A204.1 (cell line): ENCODE measurements at regions not wholly inside any gene's neighbourhood (a gene's known extent, or its start where the extent isn't known, plus 50 kb on each side); places are given as distances from the start of the nearest gene placed in this dataset.
"Not testable (repeated sequence)": the region's sequence is repeated elsewhere in the genome, so short reads cannot be mapped to it uniquely, and the experiment has no call there.

Experiments used
- FAIRE-seq: peaks from 2 replicates; lab custom pipeline; 2012; peaks lifted over from hg19 to GRCh38; lab: Jason Lieb, UNC

GRCh38 chr5:124021066-124021641 is 509.2 kb downstream of the CSNK1G3 start:
- FAIRE-seq, result no peak

- not testable (repeated sequence) for FAIRE-seq
Observed at GRCh38 chr5:124017321-124017720, 505.3 kb downstream of the CSNK1G3 start.

GRCh38 chr5:124007675-124008398 is 495.9 kb downstream of the CSNK1G3 start:
- no peak for FAIRE-seq

- no peak for FAIRE-seq
Observed at GRCh38 chr5:124001036-124001615, 489.1 kb downstream of the CSNK1G3 start.

- FAIRE-seq, result no peak
Observed at GRCh38 chr5:124000538-124000937, 488.6 kb downstream of the CSNK1G3 start.

- FAIRE-seq, result no peak
Observed at GRCh38 chr5:123997462-123998215, 485.7 kb downstream of the CSNK1G3 start.

GRCh38 chr5:123997064-123997461 is 485.1 kb downstream of the CSNK1G3 start:
- FAIRE-seq, result no peak

- FAIRE-seq, result no peak
Observed at GRCh38 chr5:123992641-123993040, 480.7 kb downstream of the CSNK1G3 start.

GRCh38 chr5:123987956-123988355 is 476.0 kb downstream of the CSNK1G3 start:
- no peak for FAIRE-seq

GRCh38 chr5:123976379-123977033 is 464.5 kb downstream of the CSNK1G3 start:
- FAIRE-seq, result no peak

GRCh38 chr5:123975521-123975920 is 463.5 kb downstream of the CSNK1G3 start:
- FAIRE-seq, result not testable (repeated sequence)

- no peak for FAIRE-seq
Observed at GRCh38 chr5:123966781-123967180, 454.8 kb downstream of the CSNK1G3 start.

- FAIRE-seq, result no peak
Observed at GRCh38 chr5:123965626-123966025, 453.6 kb downstream of the CSNK1G3 start.

GRCh38 chr5:123964884-123965283 is 452.9 kb downstream of the CSNK1G3 start:
- no peak for FAIRE-seq

- FAIRE-seq, result no peak
Observed at GRCh38 chr5:123960526-123960925, 448.5 kb downstream of the CSNK1G3 start.

- no peak for FAIRE-seq
Observed at GRCh38 chr5:123951582-123951977, 439.6 kb downstream of the CSNK1G3 start.

- FAIRE-seq, result no peak
Observed at GRCh38 chr5:123950701-123951581, 439.0 kb downstream of the CSNK1G3 start.

GRCh38 chr5:123949807-123950340 is 437.9 kb downstream of the CSNK1G3 start:
- no peak for FAIRE-seq

- no peak for FAIRE-seq
Observed at GRCh38 chr5:123949043-123949804, 437.2 kb downstream of the CSNK1G3 start.

- no peak for FAIRE-seq
Observed at GRCh38 chr5:123947797-123948196, 435.8 kb downstream of the CSNK1G3 start.
